Cerebellar nuclear complex (tissue), 1 donor: ENCODE measurements at regions not wholly inside any gene's neighbourhood (a gene's known extent, or its start where the extent isn't known, plus 50 kb on each side); places are given as distances from the start of the nearest gene placed in this dataset.

Source experiments
- DNase-seq, 2 experiments: peaks; one replicate each; lab custom pipeline; 2025; lab: John Stamatoyannopoulos, UW

DNA sequence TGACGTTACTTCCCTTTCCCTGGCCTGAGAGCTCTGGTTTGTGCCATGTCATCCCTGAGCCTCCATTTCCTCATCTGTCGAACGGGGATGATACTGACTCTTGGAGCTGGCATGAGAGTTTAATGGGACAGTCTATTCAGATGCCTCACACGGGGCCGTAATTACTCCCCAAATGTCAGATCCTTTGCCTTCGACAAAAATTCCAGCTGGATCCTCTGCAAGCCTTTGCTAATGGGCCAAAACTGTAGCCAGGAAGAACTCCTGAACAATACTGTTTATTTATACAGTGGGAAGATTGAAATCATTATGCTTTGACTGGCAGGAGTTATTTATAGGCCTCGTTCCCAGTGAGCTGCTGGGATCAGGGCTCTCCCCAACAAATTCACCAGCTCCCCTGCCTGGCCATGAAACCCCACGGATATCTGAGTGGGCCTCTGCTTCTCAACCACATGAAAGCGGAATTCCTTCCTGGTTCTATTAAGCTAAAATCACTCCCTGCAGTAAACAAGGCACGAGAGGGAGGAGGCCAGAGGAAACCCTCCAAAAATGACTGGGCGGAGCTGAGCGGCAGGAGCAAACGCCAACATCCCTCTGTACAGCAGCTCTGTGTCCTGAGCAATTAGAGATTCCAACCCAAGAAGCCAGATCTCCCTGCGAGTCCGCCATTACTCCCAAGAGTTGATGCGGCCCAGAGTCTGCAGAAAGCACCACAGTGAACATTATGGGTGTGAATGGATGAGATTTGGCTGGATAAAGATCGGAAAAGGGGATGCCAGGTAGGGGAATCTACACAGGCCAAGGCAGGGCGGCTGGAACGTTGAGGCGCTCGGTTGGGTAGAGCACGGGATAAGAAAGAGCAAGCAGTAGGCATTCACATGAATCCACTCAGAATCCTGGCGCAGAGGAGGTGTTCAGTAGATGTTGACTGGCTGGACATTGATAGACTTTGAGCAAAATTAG lies 326.1 kb downstream of the BCL11B start:
- DNase-seq = no peak

DNA sequence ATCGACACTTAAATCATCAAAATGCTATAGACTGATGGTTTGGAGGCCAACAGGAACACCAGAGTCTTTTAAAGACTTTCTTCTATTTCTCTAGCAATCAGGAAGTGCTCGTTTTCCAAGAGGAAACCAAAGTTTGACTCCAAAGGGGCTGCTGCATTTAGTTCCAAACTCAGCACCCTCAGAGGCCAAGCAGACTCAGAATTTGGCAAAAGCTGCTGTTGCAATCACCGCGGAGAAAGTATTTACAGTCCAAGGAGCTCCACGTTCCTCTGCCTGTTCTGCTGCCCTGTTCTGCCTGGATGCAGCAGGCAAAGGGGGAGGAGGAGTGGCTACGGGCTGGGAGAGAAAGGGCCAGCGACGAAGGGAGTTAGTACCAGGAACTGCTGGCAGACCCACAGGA lies 325.1 kb downstream of the BCL11B start:
- no peak for DNase-seq

DNA sequence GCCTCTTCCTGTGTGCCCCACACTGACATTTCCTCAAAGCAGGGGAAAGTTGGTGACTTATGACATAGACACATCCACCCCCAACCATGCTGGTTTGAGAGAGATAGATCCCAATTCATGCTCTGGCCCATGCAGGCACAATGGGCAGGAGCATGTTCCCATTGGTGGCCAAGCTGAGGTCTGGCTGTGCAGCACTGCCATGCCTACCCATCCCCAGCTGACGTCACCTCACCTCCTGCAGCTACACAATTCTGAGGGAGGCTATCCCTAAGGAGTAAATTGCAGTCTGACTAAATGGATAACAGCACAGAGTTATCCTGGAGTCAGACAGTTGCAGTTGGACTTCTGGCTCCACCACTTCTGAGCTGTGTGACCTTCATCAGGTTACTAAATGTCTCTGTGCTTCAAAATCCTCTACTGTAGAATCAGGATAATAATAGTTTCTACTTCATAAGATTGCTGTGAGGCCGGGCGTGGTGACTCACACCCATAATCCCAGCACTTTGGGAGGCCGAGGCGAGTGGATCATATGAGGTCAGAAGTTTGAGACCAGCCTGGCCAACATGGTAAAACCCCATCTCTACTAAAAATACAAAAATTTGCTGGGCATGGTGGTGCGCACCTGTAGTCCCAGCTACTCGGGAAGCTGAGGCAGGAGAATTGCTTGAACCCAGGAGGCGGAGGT lies 323.9 kb downstream of the BCL11B start:
- no peak for DNase-seq

DNA sequence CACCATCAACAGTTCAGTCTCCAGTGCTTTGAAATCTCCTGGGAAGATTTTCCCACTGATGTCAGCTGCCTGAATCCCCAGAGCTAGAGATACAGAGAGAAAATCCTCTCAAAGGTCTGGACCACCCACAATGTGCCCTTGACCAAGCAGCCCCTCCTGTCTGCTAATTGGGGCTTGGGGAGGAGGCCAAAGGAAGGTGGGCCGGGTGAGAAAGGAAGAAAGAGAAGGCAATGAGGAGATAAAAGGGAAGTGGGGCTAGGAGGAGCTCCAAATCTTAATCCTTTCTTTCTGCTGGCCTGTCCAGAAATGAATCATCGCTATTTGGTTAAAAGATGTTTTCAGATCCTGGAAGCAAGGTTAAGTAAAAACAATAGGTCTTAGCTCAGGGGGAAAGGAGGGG lies 322.9 kb downstream of the BCL11B start:
- DNase-seq = no peak

DNA sequence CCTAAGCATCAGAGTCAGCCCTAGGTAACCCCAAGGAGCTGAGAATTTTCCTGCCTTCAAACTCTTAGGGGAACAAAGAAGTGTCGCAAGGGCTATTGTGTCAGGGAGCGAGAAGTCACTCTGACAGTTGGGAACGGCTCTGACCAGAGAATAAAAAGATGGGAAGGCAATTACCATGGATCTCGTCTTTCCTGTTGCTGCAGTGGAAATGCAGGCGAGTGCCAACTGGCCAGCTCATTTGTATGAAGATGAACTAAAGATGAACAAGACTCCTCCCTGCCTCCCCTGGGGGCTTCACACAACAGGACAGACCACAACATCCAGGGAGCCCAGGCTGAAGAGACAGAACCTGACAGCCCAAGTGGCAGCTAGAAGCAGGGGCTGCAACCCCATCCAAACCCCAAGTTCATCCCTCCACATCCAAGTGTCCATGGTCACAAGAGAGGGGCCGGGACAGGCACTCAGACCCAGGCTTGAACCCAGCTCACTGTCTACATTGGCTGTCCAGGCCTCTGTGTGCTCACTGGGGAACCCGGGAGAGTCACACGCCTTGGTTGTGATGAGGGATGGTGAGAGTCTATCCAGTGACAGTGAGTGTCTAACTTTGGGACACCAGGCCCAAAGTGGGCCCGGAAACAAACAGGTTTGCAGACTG lies 322.4 kb downstream of the BCL11B start:
- no peak for DNase-seq

DNA sequence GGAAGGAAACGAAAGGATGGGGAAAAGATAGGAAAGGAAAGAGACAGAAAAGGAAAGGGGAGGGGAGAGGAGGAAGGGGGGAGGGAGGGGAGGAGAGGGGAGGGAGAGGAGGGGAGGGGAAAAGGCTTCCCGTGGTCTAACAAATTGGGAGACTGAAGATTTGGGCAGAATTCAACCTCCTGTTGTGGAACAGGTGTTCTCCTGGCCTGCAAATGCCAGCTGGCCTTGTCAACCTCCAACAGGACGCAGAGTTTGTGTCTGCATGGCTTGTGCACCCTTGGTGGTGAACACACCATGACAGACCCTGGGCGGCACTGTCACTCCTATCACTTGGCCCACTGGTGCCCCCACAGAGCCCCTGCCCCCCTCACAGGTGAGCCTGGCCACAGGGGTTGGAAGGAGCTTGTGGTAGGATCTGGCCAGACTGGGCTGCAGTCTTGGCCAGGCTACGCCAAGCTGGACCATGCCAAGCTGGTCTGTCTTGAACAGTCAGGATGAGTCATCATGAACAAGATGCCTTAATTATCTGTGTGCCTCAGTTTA lies 321.6 kb downstream of the BCL11B start:
- peak; percentile 45 to 87 for DNase-seq

DNA sequence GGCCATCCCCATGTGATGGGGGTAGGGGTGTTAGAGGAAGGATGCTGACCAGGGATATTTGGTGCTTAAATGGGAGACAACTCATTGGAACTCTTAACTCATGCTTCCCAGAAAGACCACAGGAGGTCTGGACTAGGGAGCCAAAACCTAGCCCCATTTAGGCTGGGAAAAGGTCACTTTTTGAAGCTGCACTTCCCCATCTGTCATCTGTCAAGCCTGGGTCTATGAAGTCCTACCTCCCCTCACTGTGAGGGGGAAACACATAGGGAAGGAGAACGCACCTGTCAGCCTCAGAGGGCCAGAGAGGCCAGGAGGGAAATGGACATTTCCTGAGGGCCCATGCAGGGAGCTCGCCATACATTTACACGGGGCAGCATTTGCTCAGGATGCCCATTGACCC lies 321.0 kb downstream of the BCL11B start:
- no peak for DNase-seq

DNA sequence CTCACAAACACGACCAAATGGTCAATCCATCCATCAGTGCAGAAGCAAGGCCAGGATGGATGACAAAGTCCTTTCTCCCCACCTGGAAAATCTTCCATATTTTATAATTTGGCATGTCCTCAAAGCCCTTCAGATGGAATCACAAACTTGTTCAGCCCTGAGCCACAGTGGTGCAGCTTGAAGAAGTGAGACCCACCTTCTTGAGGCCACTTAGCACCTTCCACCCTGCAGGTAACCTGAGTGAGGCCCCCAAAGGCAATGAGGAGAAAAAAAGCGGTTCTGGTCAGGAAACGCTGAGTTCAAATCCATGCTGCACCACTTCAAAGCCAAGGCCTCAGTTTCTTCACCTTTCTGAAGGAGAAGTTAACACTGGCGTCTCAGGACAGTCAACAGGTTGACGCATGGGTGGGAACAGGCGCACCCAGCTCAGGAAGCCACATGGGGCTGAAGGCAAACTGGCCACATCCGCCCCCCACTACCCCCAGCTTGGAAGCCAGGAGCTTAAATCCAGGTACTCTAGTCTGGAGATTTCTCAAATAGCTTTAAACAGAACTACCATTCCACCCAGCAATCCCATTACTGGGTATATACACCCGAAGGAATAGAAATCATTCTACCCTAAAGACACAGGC lies 320.4 kb downstream of the BCL11B start:
- no peak for DNase-seq

DNA sequence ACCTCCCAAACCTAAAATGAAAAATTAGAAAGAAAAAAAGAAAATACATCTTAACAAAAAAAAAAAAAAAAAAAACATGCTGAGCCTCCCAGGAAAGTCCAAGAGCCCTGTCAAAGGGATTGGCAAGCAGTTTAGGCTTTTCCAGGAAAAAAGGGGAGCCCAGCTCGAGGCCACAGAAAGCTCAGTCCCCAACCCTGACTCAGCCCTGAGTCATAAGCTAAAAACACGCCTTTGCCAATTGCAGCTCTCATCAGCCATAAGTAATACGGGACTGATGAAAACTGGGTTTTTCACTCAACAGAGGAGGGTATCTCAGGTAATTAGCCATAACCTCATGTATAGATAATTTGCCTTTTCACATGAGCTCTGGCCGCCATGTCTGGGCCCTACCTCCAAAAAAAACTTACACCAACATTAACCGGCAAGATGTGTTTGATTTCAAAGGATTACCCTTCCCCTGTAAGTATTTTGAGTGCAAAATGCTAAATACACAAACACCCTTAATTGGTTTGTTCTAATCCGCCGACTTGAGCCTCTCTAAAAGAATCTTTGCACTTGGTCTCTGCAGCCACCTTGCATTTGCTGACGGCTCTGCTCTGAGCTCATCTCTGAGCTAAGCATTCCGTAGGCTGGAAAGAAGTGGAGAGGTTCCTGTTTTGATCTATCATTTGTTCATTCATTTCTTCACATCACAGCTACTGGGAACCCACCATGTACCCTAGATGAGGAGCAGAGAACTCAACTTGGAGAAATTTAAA lies 319.2 kb downstream of the BCL11B start:
- no peak for DNase-seq

DNA sequence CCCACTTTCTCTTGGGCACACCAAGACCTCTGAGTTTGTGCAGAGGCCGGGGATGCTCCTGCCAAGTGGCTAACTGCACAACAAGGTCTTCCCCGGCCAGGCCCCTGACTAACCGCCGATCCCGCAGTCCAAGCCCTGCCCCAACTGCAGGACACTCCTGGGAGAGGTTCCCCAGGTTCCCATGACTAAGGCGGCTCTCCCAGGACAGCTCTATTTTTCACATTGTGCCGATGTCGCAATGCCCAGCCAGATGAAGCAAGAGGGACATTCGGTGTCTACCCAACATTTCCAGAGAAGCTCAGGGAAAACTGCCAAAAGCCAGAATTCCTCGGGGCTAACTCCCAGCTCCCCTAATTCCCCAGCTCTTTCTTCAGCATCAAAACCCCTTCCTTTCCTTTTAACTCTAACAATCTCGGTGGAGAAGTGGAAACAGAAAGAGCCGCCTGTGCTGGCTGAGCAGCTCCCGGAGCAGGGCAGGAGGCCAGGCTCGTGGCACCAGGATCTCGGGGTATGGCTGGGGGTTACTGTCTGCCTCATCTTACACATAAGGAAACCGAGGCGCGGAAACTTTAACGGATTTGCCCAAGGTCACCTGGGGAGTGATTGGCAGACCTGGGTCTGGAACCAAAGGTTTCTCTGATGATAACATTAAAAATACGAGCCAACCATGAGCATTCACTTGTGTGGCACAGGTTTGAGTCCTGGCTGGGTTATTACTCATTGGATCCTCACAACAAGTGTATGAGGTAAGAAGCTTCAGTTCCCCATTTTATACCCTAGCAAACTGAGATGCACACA lies 318.2 kb downstream of the BCL11B start:
- DNase-seq = no peak

DNA sequence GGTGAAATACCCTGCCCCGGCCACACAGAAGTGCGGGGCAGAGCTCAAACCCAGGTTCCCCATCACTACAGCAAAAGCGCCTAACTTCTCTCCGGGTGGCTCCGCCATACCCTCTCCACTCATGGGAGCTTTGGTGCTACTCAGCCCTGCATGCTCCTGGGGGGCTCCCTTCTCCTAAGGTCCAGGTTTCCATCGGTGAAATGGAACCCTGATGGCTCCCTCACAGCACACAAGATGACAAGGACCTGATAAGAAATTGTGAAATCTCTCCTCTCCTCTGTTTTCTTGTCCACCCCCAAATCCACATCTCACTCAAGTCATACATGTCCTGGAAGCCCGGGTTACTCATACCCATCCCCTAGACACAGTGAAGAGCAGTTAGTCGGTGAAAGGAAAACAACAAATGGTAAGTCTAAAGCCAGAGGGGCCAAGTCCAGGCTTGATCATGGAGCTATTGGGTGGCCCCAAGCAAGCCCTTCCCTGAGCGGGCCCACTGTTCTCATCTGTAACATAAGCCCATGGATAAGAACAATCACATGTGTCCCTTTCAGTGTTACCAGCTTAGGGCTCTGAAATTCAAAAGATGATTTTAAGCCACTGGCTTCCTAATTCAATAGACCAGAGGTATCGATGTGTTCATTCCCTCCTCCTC lies 317.5 kb downstream of the BCL11B start:
- no peak for DNase-seq

DNA sequence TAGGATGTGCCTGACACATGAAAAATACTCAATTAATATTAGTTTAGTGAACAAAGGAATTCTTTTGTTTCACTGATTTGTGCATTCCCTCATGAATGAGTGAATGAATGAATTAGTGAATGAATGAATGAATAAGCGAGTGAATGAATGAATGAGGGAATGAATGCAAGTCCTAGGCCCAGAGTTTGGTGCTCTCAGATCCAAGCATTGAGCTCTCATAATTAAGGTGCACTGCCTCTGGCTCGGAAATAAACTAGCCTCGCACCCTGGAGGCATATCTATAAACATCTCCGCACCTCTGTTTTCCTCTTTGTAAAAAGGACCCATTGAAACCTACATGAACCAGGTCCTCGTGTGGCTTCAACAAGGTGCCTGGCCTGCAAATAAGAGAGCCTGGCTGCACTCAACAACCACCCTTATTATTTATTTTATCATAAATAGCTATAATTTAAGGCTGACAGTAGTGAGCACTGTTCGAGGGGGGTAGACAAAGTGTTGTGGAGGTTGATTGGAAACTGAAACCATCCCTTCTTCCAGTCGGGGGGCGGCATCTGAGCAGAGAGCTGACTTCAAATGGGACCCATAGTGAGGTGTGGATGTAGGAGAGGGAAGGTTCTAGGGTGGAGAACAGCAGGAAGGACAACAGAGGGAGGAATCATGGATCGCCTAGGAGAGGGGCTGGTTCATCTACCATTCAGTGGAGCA lies 316.8 kb downstream of the BCL11B start:
- no peak for DNase-seq

DNA sequence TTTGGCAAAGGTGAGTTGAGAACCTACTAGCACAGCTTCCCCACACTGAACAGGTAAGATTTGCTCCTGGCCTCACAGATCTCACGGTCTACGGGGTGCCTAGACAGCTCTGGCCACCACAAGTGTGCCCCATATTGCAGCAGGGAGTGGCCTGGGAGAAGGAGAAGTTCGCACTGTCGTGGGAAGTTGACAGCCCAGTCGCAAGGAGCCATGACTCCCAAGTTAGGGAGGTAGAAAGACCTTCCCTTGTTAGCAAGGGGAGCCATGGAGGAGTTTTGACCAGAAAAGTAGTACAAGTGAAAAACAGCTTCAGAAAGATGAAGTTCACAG lies 316.3 kb downstream of the BCL11B start:
- DNase-seq = no peak

DNA sequence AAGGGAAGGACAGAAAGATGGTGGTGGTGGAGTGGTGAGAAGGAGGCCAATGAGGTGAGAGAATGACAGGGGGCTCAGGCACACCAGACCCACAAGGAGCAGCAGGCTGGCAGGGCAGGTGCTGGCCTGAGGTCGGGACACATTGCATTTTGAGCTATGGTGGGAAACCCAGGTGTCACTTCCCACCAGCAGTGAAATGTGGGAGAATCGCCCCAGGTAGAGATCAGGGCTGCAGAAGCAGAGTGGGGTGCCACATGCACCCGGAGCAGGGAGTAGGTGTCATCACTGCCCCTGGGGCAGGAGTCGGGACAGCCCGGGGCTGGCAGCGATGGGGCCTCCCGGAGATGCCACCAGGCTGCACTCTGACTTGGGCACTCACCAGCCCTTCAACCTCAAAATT lies 315.8 kb downstream of the BCL11B start:
- DNase-seq = no peak

DNA sequence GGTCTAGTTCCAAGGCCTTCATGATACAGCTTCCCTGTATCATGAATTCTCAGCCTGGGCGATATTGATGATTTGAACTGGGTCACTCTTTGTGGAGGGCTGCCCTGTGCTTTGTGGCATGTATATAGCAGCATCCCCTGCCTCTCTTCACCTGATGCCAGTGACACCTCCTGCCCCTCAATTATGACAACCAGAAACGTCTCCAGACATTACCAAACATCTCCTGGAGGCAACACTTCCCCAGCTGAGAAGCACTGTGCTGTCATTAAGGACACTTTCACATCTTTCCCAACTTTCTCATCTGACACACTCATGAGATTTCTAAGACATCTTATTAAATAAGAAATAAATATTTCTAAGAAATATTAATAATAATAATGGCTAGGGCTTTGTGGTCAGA lies 315.3 kb downstream of the BCL11B start:
- no peak for DNase-seq

DNA sequence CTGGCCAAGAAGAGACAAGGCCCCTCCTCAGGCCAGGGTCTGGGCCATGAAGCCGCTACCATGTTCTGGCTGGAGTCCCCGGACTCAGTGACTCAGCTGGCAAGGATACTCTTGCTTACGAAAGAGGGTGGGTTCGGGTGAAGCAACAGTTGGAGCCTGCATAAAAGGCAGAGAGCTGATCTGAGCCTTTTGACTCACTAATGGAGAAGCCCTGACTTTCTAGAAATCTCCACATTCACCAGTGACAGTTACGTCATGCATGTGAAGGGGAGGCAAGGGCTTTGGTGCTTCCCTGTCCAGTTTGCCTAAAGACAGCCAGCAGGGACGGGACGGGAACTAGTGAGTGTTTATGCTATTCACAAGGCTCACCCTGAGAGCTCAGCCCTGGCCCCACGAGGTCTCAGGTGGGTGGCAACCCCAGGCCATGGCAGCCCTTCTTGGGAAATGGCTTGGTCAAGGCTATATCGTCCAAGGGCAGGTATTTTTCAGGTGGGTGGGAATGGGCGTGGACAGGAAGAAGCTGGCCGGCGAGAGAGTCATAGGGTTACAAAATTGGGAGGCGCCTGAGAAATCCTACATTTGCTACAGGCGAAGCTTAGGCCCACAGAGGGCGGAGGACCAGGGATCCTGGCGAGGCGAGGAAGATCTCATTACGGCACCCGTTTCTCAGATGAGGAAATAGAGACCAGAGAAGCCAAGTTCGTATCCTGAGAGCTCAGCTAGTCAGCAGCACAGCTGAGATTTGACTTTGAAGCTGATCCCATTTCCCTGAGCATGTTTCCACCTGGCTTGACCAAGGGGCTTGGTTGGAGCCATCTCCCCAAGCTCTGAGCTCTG lies 314.6 kb downstream of the BCL11B start:
- DNase-seq = no peak

DNA sequence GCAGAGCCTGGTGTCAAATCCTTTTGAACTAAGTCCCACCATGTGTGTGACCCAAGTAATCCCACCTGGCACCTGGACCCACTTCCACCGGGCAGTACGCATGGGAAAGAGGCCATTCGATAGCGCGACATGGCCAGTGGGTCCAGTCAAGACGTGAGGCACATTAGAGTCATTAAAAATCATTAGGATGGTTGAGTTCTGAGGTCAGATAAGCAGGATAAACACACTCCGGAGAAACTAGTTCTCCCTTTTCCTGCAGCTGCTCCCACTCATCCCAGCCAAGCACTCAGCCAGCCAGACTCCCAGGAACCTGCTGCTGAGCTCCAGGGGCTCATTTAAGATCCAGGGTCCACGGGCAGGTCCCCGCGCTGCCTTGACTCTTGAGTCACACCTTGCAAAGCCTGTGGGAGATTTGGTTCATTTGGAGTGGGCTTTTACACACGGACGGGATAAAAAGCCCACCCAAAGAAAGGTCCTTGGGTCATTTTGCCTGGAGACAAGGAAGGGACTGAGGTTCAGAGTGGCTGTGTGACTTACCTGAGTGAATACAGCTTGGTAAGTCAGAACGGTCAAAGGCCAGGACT lies 313.9 kb downstream of the BCL11B start:
- no peak for DNase-seq

DNA sequence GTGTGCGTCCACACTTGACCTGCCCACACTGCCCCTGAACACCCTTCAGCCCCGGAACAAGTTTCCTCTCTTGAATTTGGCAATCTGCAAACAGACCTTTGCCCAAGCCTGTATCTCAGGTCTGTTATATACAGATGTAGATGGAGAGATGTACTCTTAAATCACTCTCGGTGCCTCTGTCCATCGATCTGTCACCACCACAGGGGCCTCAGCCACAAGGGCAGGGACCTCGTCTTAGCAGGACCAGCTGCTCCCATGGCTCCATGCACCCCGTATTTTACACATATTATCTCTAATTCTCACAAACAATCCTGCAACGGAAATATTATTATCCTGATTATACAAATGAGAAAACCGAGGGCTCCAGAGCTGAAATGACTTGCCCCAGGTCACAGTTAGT lies 313.4 kb downstream of the BCL11B start:
- DNase-seq = no peak
